Ishikawa (cell line): ENCODE measurements at regions not wholly inside any gene's neighbourhood (a gene's known extent, or its start where the extent isn't known, plus 50 kb on each side); places are given as distances from the start of the nearest gene placed in this dataset.

ENCODE experiments used
- CEBPB ChIP-seq: IDR thresholded peaks from 2 replicates; pipeline ENCODE4 v1.6.1; 2012
- CREB1 ChIP-seq: IDR thresholded peaks from 2 replicates; pipeline ENCODE4 v1.6.1; 2012; ENCODE audit warnings: low read depth
- EGR1 ChIP-seq: IDR thresholded peaks from 2 replicates; pipeline ENCODE4 v1.6.1; 2012
- EP300 ChIP-seq: IDR thresholded peaks from 2 replicates; pipeline ENCODE4 v1.6.1; 2012; ENCODE audit warnings: borderline replicate concordance
- FOXM1 ChIP-seq: IDR thresholded peaks from 2 replicates; pipeline ENCODE4 v1.6.1; 2012; ENCODE audit warnings: low read depth, borderline replicate concordance
- MAX ChIP-seq: IDR thresholded peaks from 2 replicates; pipeline ENCODE4 v1.6.1; 2012
- NFIC ChIP-seq: IDR thresholded peaks from 2 replicates; pipeline ENCODE4 v1.6.1; 2012
- RAD21 ChIP-seq: IDR thresholded peaks from 2 replicates; pipeline ENCODE4 v1.6.1; 2012; ENCODE audit warnings: low read depth
- REST ChIP-seq: IDR thresholded peaks from 2 replicates; pipeline ENCODE4 v1.6.1; 2012; ENCODE audit warnings: low read depth, mild to moderate bottlenecking
- TAF1 ChIP-seq: IDR thresholded peaks from 2 replicates; pipeline ENCODE4 v1.6.1; 2012; ENCODE audit warnings: low read depth, mild to moderate bottlenecking
- TCF12 ChIP-seq: IDR thresholded peaks from 2 replicates; pipeline ENCODE4 v1.6.1; 2012; ENCODE audit warnings: low read depth
- TEAD4 ChIP-seq: IDR thresholded peaks from 2 replicates; pipeline ENCODE4 v1.6.1; 2012
- USF1 ChIP-seq: IDR thresholded peaks from 2 replicates; pipeline ENCODE4 v1.6.1; 2012
- YY1 ChIP-seq: IDR thresholded peaks from 2 replicates; pipeline ENCODE4 v1.6.1; 2012; ENCODE audit warnings: low read depth
- ZBTB7A ChIP-seq: IDR thresholded peaks from 2 replicates; pipeline ENCODE4 v1.6.1; 2012; ENCODE audit warnings: low read depth

- TF ChIP-seq TCF12 = no peak
- TF ChIP-seq CREB1 = no peak
- TF ChIP-seq USF1 = no peak
- TF ChIP-seq FOXM1 = no peak
These were observed 1156.6 kb upstream of the AUTS2 start for GRCh38 chr7:68441645-68442044.

- TF ChIP-seq EP300 (no peak), NFIC (no peak), USF1 (no peak), YY1 (no peak), TAF1 (no peak), ZBTB7A (no peak), MAX (no peak), EGR1 (no peak), CEBPB (no peak), RAD21 (no peak), FOXM1 (no peak), REST (no peak), TEAD4 (no peak), CREB1 (no peak), TCF12 (no peak)
These were observed 1155.2 kb upstream of the AUTS2 start for GRCh38 chr7:68442931-68443631.

- TF ChIP-seq EGR1 = no peak
- TF ChIP-seq FOXM1 = no peak
- no peak for TF ChIP-seq TCF12
- TF ChIP-seq TAF1 = no peak
- TF ChIP-seq USF1 = no peak
- no peak for TF ChIP-seq CREB1
- no peak for TF ChIP-seq TEAD4
- TF ChIP-seq RAD21 = no peak
- no peak for TF ChIP-seq EP300
- no peak for TF ChIP-seq MAX
- no peak for TF ChIP-seq CEBPB
- TF ChIP-seq REST = no peak
- TF ChIP-seq NFIC = no peak
- no peak for TF ChIP-seq YY1
- TF ChIP-seq ZBTB7A = no peak
These were observed 1154.2 kb upstream of the AUTS2 start for GRCh38 chr7:68444042-68444441.

GRCh38 chr7:68444956-68445355 is 1153.3 kb upstream of the AUTS2 start:
- TF ChIP-seq EP300 = no peak
- no peak for TF ChIP-seq TCF12
- TF ChIP-seq TEAD4 = no peak
- no peak for TF ChIP-seq CREB1
- no peak for TF ChIP-seq REST
- no peak for TF ChIP-seq USF1
- no peak for TF ChIP-seq RAD21
- TF ChIP-seq YY1 = no peak
- no peak for TF ChIP-seq CEBPB
- no peak for TF ChIP-seq TAF1
